ENCODE measurements at regions not wholly inside any gene's neighbourhood (a gene's known extent, or its start where the extent isn't known, plus 50 kb on each side); places are given as distances from the start of the nearest gene placed in this dataset.

- Histone ChIP-seq H3K27me3 (no peaks in the 10 kb centered on the region), H3K4me1 (peaks cover 9% of the 10 kb centered on the region), H3K4me3 (no peak overlapping the region), H3K9me3 (no peaks in the 10 kb centered on the region), H3K27ac (no peak overlapping the region), H3K36me3 (no peaks in the 10 kb centered on the region)
- TF ChIP-seq POLR2AphosphoS5 (IDR thresholded peaks at IDR 0.05; ENCODE audit: insufficient read depth in 1 of 2, low read depth in 1 of 2) (no peak), POLR2A (IDR thresholded peaks at IDR 0.05) (no peak), CTCF (IDR thresholded peaks at IDR 0.05) (no peak)
- peak in 1 of 2 donors; percentile 34 for DNase-seq (ENCODE audit: extremely low spot score in 2 of 2)
- intact Hi-C loops (cut with DNase I): no loop called here
These were observed 501.3 kb downstream of the CD83 start for GRCh38 chr6:14618759-14619418.

- Histone ChIP-seq H3K27me3 (no peaks in the 10 kb centered on the region), H3K27ac (no peak overlapping the region), H3K36me3 (no peaks in the 10 kb centered on the region), H3K9me3 (no peaks in the 10 kb centered on the region), H3K4me3 (no peak overlapping the region), H3K4me1 (peaks cover 9% of the 10 kb centered on the region)
- intact Hi-C loops (cut with DNase I): no loop called here
- peak in 1 of 2 donors; percentile 47 for DNase-seq (ENCODE audit: extremely low spot score in 2 of 2)
- TF ChIP-seq POLR2A (IDR thresholded peaks at IDR 0.05) (no peak), POLR2AphosphoS5 (IDR thresholded peaks at IDR 0.05; ENCODE audit: insufficient read depth in 1 of 2, low read depth in 1 of 2) (no peak)
These were observed 501.8 kb downstream of the CD83 start for GRCh38 chr6:14619419-14619781.

- intact Hi-C loops (cut with DNase I): no loop called here
- TF ChIP-seq POLR2A (IDR thresholded peaks at IDR 0.05): no peak
- no peak for TF ChIP-seq CTCF (IDR thresholded peaks at IDR 0.05)
- no peak for TF ChIP-seq POLR2AphosphoS5 (IDR thresholded peaks at IDR 0.05; ENCODE audit: insufficient read depth in 1 of 2, low read depth in 1 of 2)
- H3K36me3 ChIP-seq: no peaks in the 10 kb centered on the region
- no peak overlapping the region for H3K4me3 ChIP-seq
- no peaks in the 10 kb centered on the region for H3K27me3 ChIP-seq
- peaks cover 9% of the 10 kb centered on the region for H3K4me1 ChIP-seq
- no peak overlapping the region for H3K27ac ChIP-seq
- DNase-seq (ENCODE audit: extremely low spot score in 2 of 2): no peak
- no peaks in the 10 kb centered on the region for H3K9me3 ChIP-seq
These were observed 502.9 kb downstream of the CD83 start for GRCh38 chr6:14620522-14620921.

- TF ChIP-seq POLR2A (IDR thresholded peaks at IDR 0.05) (no peak), POLR2AphosphoS5 (IDR thresholded peaks at IDR 0.05; ENCODE audit: insufficient read depth in 1 of 2, low read depth in 1 of 2) (no peak), CTCF (IDR thresholded peaks at IDR 0.05) (no peak)
- no peak overlapping the region for H3K27ac ChIP-seq
- peaks cover 9% of the 10 kb centered on the region for H3K4me1 ChIP-seq
- H3K4me3 ChIP-seq: no peak overlapping the region
- H3K27me3 ChIP-seq: no peaks in the 10 kb centered on the region
- intact Hi-C loops (cut with DNase I): no loop called here
- no peaks in the 10 kb centered on the region for H3K36me3 ChIP-seq
- H3K9me3 ChIP-seq: no peaks in the 10 kb centered on the region
- DNase-seq (ENCODE audit: extremely low spot score in 2 of 2): no peak
These were observed 503.9 kb downstream of the CD83 start for GRCh38 chr6:14621518-14621917.

- Histone ChIP-seq H3K27ac (no peak overlapping the region), H3K27me3 (no peaks in the 10 kb centered on the region), H3K36me3 (no peaks in the 10 kb centered on the region), H3K4me1 (peaks cover 9% of the 10 kb centered on the region), H3K9me3 (no peaks in the 10 kb centered on the region), H3K4me3 (no peak overlapping the region)
- TF ChIP-seq POLR2AphosphoS5 (IDR thresholded peaks at IDR 0.05; ENCODE audit: insufficient read depth in 1 of 2, low read depth in 1 of 2) (no peak), CTCF (IDR thresholded peaks at IDR 0.05) (no peak), POLR2A (IDR thresholded peaks at IDR 0.05) (no peak)
- DNase-seq (ENCODE audit: extremely low spot score in 2 of 2): no peak
- intact Hi-C loops (cut with DNase I): no loop called here
These were observed 504.5 kb downstream of the CD83 start for GRCh38 chr6:14622085-14622484.
